Ishikawa (cell line): ENCODE measurements at regions not wholly inside any gene's neighbourhood (a gene's known extent, or its start where the extent isn't known, plus 50 kb on each side); places are given as distances from the start of the nearest gene placed in this dataset.

Source experiments
- CEBPB ChIP-seq: IDR thresholded peaks from 2 replicates; pipeline ENCODE4 v1.6.1; 2012
- CREB1 ChIP-seq: IDR thresholded peaks from 2 replicates; pipeline ENCODE4 v1.6.1; 2012; ENCODE audit warnings: low read depth
- EGR1 ChIP-seq: IDR thresholded peaks from 2 replicates; pipeline ENCODE4 v1.6.1; 2012
- EP300 ChIP-seq: IDR thresholded peaks from 2 replicates; pipeline ENCODE4 v1.6.1; 2012; ENCODE audit warnings: borderline replicate concordance
- FOXM1 ChIP-seq: IDR thresholded peaks from 2 replicates; pipeline ENCODE4 v1.6.1; 2012; ENCODE audit warnings: low read depth, borderline replicate concordance
- MAX ChIP-seq: IDR thresholded peaks from 2 replicates; pipeline ENCODE4 v1.6.1; 2012
- NFIC ChIP-seq: IDR thresholded peaks from 2 replicates; pipeline ENCODE4 v1.6.1; 2012
- RAD21 ChIP-seq: IDR thresholded peaks from 2 replicates; pipeline ENCODE4 v1.6.1; 2012; ENCODE audit warnings: low read depth
- REST ChIP-seq: IDR thresholded peaks from 2 replicates; pipeline ENCODE4 v1.6.1; 2012; ENCODE audit warnings: low read depth, mild to moderate bottlenecking
- TAF1 ChIP-seq: IDR thresholded peaks from 2 replicates; pipeline ENCODE4 v1.6.1; 2012; ENCODE audit warnings: low read depth, mild to moderate bottlenecking
- TCF12 ChIP-seq: IDR thresholded peaks from 2 replicates; pipeline ENCODE4 v1.6.1; 2012; ENCODE audit warnings: low read depth
- TEAD4 ChIP-seq: IDR thresholded peaks from 2 replicates; pipeline ENCODE4 v1.6.1; 2012
- USF1 ChIP-seq: IDR thresholded peaks from 2 replicates; pipeline ENCODE4 v1.6.1; 2012
- YY1 ChIP-seq: IDR thresholded peaks from 2 replicates; pipeline ENCODE4 v1.6.1; 2012; ENCODE audit warnings: low read depth
- ZBTB7A ChIP-seq: IDR thresholded peaks from 2 replicates; pipeline ENCODE4 v1.6.1; 2012; ENCODE audit warnings: low read depth

DNA sequence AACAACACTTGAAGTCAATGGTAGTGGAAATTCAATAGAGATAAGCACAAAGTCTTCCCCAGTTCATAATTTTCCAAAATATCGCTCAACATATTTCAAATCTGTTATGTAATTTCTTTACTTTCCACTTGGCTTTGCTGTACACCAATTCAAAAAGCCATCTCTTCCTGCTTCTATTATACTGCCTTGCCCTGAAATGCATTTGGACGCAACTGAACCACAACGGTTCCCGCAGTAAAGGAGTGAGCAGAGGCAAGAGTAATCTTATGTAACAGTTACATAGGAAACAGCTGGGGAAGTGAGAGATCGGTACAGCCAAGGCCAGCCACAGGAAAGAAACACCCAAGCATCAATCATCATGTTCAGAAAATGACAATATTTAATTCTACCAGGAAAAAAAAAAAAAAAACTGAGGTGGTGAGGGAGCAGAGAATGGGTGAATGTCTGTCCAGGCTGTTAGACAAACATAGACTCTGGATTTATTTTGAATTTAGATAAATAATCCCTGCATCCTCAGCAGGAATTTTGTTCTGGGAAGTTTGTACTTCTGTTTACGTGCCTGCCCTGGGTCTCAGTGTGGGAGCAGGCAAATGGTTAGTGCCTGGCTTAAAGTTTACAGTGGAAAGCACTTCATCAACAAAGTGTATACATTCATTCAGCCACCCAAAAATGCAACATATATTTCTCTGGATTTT, 392.2 kb downstream of the ETS1 start:
- TF ChIP-seq REST (no peak), FOXM1 (no peak)

DNA sequence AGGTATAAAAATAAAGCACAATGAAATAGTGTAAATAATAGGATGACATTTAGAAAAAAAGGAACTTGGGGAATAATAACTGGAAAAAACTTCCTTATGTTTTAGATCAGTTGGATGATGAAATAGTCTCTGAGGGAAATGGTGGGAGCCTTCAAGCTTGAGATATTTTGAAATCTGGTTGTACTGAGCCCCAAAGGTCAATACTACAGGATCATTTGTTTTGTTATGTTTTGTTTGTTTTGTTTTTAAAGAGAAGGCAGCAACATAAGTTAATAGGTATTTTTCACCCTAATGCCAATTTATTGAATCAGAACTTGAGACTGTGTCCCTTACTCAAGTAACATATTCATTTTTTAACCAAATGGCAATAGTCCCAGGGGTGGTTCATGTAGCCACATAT, 393.1 kb downstream of the ETS1 start:
- TF ChIP-seq USF1, result no peak
- TF ChIP-seq FOXM1, result no peak
- no peak for TF ChIP-seq TCF12
- TF ChIP-seq CREB1, result no peak
- no peak for TF ChIP-seq TAF1
- TF ChIP-seq EGR1, result no peak
- no peak for TF ChIP-seq REST
- TF ChIP-seq ZBTB7A, result no peak
- no peak for TF ChIP-seq YY1
- no peak for TF ChIP-seq TEAD4
- no peak for TF ChIP-seq NFIC
- no peak for TF ChIP-seq MAX
- no peak for TF ChIP-seq CEBPB
- no peak for TF ChIP-seq EP300
- TF ChIP-seq RAD21, result no peak

- TF ChIP-seq EGR1, result no peak
Observed at GRCh38 chr11:128193615-128194014, 393.7 kb downstream of the ETS1 start.

DNA sequence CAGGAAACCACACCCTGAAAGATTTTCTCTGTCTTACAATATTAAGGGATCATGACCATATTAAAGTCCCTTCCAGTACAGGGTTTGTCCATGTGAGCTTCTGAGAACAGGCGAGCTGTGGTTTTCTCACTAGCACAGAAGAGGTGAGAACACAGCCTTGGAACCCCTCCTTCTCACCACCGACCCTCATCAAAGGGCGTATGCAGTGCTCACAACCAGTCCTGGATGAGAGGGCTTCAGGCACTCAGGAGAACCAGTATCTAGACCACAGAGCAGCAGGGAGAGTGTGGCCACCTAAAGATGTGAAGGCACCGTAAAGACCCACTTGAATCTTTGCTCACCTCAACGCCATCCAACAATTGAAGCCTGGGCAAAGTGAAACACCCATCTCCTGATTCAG, 397.0 kb downstream of the ETS1 start:
- TF ChIP-seq TEAD4 (no peak), FOXM1 (no peak), EP300 (no peak), REST (no peak), CEBPB (no peak), RAD21 (no peak), CREB1 (no peak), YY1 (no peak), TCF12 (no peak), NFIC (no peak), TAF1 (no peak), USF1 (no peak), EGR1 (no peak), ZBTB7A (no peak), MAX (no peak)

DNA sequence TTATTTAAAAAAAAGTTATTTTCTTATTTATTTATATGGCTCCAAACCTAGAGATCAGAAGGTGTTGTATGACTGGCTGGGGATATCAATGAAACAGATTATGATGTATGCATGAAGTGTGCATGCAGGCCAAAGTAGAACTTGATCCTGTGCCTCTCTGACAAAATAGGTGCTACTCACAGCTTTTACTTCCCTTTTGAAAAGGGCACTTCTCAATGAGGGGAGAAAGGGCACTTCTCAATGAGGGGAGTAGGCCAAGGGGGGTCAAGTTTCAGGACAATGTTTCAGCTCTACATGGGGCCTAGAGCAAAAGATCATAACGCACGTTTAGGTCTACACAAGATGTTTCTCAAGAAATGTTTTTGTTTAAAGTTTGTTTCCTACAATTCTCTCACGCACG, 397.5 kb downstream of the ETS1 start:
- no peak for TF ChIP-seq CREB1
- TF ChIP-seq TEAD4, result no peak
- TF ChIP-seq FOXM1, result no peak
- TF ChIP-seq ZBTB7A, result no peak
- TF ChIP-seq USF1, result no peak
- no peak for TF ChIP-seq EP300
- no peak for TF ChIP-seq CEBPB
- no peak for TF ChIP-seq TAF1
- no peak for TF ChIP-seq RAD21
- no peak for TF ChIP-seq REST
- TF ChIP-seq TCF12, result no peak
- TF ChIP-seq MAX, result no peak
- TF ChIP-seq EGR1, result no peak
- TF ChIP-seq YY1, result no peak
- no peak for TF ChIP-seq NFIC
